Pancreas (tissue), 10 donors: ENCODE measurements at regions not wholly inside any gene's neighbourhood (a gene's known extent, or its start where the extent isn't known, plus 50 kb on each side); places are given as distances from the start of the nearest gene placed in this dataset.

Source experiments
- ATAC-seq, 4 donors: fragments of 200-7000 bp; cut with Tn5 transposase; one replicate each; pipeline versions ENCODE4 v1.8.0 to v1.9.1; 2020; ENCODE audit warnings: mild to moderate bottlenecking in 4 of 4, moderate library complexity in 4 of 4
- DNase-seq, 6 donors: peaks; one replicate each; pipeline ENCODE4 v3.0.0-alpha.2; 2020
- FAIRE-seq: peaks from 2 replicates; lab custom pipeline; 2012; peaks lifted over from hg19 to GRCh38; lab: Jason Lieb, UNC
- H3K27ac ChIP-seq, 4 donors: fragments of 200-600 bp; sonication (generic); 1 replicate in 3 of 4; 2 replicates in 1 of 4; pipeline versions ENCODE4 v1.5.0 to v1.8.0; 2020
- H3K27me3 ChIP-seq, 4 donors: fragments of 200-600 bp; one replicate each; pipeline ENCODE4 v1.8.0; 2021
- H3K36me3 ChIP-seq, 3 donors: fragments of 200-600 bp; sonication (generic) in 1 of 3; one replicate each; pipeline versions ENCODE4 v1.5.0 to v1.8.0; 2020 to 2021
- H3K4me1 ChIP-seq, 3 donors: fragments of 200-600 bp; one replicate each; pipeline ENCODE4 v1.8.0; 2021
- H3K4me3 ChIP-seq, 4 donors: fragments of 200-600 bp; sonication (generic) in 2 of 4; one replicate each; pipeline versions ENCODE4 v1.5.0 to v1.8.0; 2020 to 2021
- H3K9me3 ChIP-seq, 4 donors: fragments of 200-600 bp; one replicate each; pipeline ENCODE4 v1.8.0; 2021
- CTCF ChIP-seq, 4 donors: fragments of 200-600 bp; sonication (generic) in 3 of 4; IDR thresholded peaks; one replicate each; pipeline versions ENCODE4 v1.5.0 to v1.8.0; 2021; ENCODE audit warnings: antibody characterized with exemption in 4 of 4
- WGBS, 2 donors: extraction: QIAGEN DNeasy Blood & Tissue Kit; methylation state at CpG; one replicate each; pipeline ENCODE4 v1.1.7; 2013; 5-methylcytosine and 5-hydroxymethylcytosine counted together
- intact Hi-C, 3 donors: fragments of 100-400 bp; cut with DNase I; formaldehyde crosslinking; loops; one replicate each; pipeline versions ENCODE4 v1.11.1 to v1.14.2; 2022
- donor health status: healthy with polysubstance abuse.
- donor health status: DM: no; HTN: no; CAD: no; lungs with moderate emphysema.
- donor health status: DM: no; HTN: no; CAD: no.
- donor health status: control.
- donor health status: control.
- donor health status: Bipolar disorder and iron deficiency.
- donor health status: DM: yes; HTN: yes; CAD: no.
- donor health status: DM: no; HTN: no; CAD: no.
- donor health status: DM: no; HTN: no; CAD: no.
- donor health status: DM: yes; HTN: yes; CAD: no.

- ATAC-seq (no peak), FAIRE-seq (no peak), DNase-seq (no peak)
- H3K27ac ChIP-seq: no peak overlapping the region
- no peaks in the 10 kb centered on the region for H3K4me1 ChIP-seq
- H3K9me3 ChIP-seq: no peaks in the 10 kb centered on the region
- intact Hi-C loops: no loop called here
- WGBS, 2 donors: 51 to 70% methylated on average over 5 of the region's 5 CpGs
- TF ChIP-seq CTCF (IDR thresholded peaks at IDR 0.05): no peak
- no peak overlapping the region for H3K4me3 ChIP-seq
- no peaks in the 10 kb centered on the region for H3K36me3 ChIP-seq
- no peaks in the 10 kb centered on the region for H3K27me3 ChIP-seq
Measured at GRCh38 chr5:142461028-142461590, 136.3 kb upstream of the SPRY4 start.

- intact Hi-C loops: no loop called here
- no peak for DNase-seq
- Histone ChIP-seq H3K9me3 (no peaks in the 10 kb centered on the region), H3K27ac (no peak overlapping the region), H3K4me1 (no peaks in the 10 kb centered on the region), H3K27me3 (no peaks in the 10 kb centered on the region), H3K36me3 (no peaks in the 10 kb centered on the region), H3K4me3 (no peak overlapping the region)
- no peak for FAIRE-seq
- TF ChIP-seq CTCF (IDR thresholded peaks at IDR 0.05): no peak
- 83 to 100% methylated on average over 1 of the region's 1 CpG for WGBS, 2 donors
- ATAC-seq: no peak
Measured at GRCh38 chr5:142459209-142459608, 134.4 kb upstream of the SPRY4 start.

GRCh38 chr5:142455856-142456255 lies 131.0 kb upstream of the SPRY4 start:
- FAIRE-seq (no peak), DNase-seq (no peak), ATAC-seq (no peak)
- Histone ChIP-seq H3K36me3 (no peaks in the 10 kb centered on the region), H3K4me3 (no peak overlapping the region), H3K9me3 (no peaks in the 10 kb centered on the region), H3K27ac (no peak overlapping the region), H3K4me1 (no peaks in the 10 kb centered on the region), H3K27me3 (no peaks in the 10 kb centered on the region)
- WGBS, 2 donors: 33 to 43% methylated on average over 2 of the region's 2 CpGs
- no peak for TF ChIP-seq CTCF (IDR thresholded peaks at IDR 0.05)
- intact Hi-C loops: no loop called here

- DNase-seq: no peak
Measured at GRCh38 chr5:142453932-142454331, 129.1 kb upstream of the SPRY4 start.

More at GRCh38 chr5:142453932-142454331, 129.1 kb upstream of the SPRY4 start:
- no peaks in the 10 kb centered on the region for H3K9me3 ChIP-seq
- 38 to 43% methylated on average over 7 of the region's 7 CpGs for WGBS, 2 donors
- no peak for TF ChIP-seq CTCF (IDR thresholded peaks at IDR 0.05)
- H3K4me3 ChIP-seq: no peak overlapping the region
- no peak for FAIRE-seq
- no peaks in the 10 kb centered on the region for H3K36me3 ChIP-seq
- H3K27ac ChIP-seq: no peak overlapping the region
- no peaks in the 10 kb centered on the region for H3K27me3 ChIP-seq
- no peak for ATAC-seq
- no peaks in the 10 kb centered on the region for H3K4me1 ChIP-seq
- intact Hi-C loops: no loop called here
